Gastroesophageal sphincter (tissue), 3 donors: ENCODE measurements at regions not wholly inside any gene's neighbourhood (a gene's known extent, or its start where the extent isn't known, plus 50 kb on each side); places are given as distances from the start of the nearest gene placed in this dataset.

Experiments
- CTCF ChIP-seq, 4 experiments: fragments of 200-600 bp in 2 of 4; fragments of 450-650 bp in 2 of 4; sonication (generic) in 1 of 4; IDR thresholded peaks; one replicate each; pipeline ENCODE4 v1.5.1; 2017 to 2019; ENCODE audit warnings: antibody characterized with exemption in 4 of 4, mild to moderate bottlenecking in 2 of 4, moderate library complexity in 2 of 4
- POLR2A ChIP-seq, 2 donors: fragments of 450-650 bp; IDR thresholded peaks; one replicate each; pipeline ENCODE4 v1.6.1; 2017; ENCODE audit warnings: antibody characterized with exemption in 2 of 2, mild to moderate bottlenecking in 2 of 2, moderate library complexity in 1 of 2
- POLR2AphosphoS5 ChIP-seq: sonication (generic); formaldehyde crosslinking; IDR thresholded peaks from one replicate; pipeline ENCODE4 v1.6.1; 2017; ENCODE audit warnings: antibody characterized with exemption

- TF ChIP-seq CTCF (IDR thresholded peaks at IDR 0.05) (no peak), POLR2A (IDR thresholded peaks at IDR 0.05) (no peak), POLR2AphosphoS5 (no peak)
Observed at GRCh38 chr15:94131875-94132274, 99.5 kb upstream of the MCTP2 start.
